NCI-H1417 (cell line): ENCODE measurements at regions not wholly inside any gene's neighbourhood (a gene's known extent, or its start where the extent isn't known, plus 50 kb on each side); places are given as distances from the start of the nearest gene placed in this dataset.
"Not testable (repeated sequence)": the region's sequence is repeated elsewhere in the genome, so short reads cannot be mapped to it uniquely, and the experiment has no call there.

Experiments
- DNase-seq, 3 experiments: peaks; one replicate each; lab custom pipeline; 2025; lab: John Stamatoyannopoulos, UW

GRCh38 chrX:51151734-51152133 lies 180.9 kb upstream of the NUDT10 start:
- no peak for DNase-seq

DNA sequence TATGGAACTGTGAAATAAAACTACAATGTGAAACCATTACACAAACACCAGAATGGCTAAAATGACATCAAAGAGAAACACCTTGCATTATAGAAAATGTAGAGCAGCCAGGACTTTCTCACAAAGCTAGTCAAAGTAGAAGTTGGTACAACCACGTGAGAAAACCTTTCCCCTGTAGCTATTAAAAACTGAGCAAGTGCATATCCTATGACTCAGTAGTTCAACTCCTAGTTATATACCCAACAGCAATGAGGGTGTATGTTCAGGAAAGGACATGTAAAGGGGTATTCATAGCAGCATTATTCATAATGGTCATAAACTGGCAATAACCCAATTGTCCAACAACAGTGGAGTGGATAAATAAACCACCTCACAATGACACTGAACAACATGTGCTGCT lies 177.5 kb upstream of the NUDT10 start:
- no peak for DNase-seq

DNA sequence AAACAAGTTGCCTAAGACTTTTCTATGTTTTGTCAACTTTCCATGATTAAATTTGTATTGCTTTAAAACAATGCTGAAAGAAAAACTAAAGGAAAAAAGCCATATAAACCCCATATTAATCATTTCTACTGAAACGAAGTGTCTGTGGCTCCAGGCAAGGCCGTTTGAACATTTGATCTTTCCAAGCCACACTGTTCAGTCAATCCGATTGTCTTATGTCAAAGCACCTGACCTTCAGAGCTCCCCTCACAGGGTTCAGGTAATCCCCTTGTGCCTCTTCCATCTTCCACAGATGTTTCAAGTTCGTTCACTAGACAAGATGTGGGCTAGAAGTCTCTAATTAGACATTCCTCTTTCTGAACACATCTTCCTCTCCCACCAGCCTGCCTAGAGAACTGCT lies 177.1 kb upstream of the NUDT10 start:
- no peak for DNase-seq

GRCh38 chrX:51158231-51158630 lies 174.4 kb upstream of the NUDT10 start:
- no peak for DNase-seq

DNA sequence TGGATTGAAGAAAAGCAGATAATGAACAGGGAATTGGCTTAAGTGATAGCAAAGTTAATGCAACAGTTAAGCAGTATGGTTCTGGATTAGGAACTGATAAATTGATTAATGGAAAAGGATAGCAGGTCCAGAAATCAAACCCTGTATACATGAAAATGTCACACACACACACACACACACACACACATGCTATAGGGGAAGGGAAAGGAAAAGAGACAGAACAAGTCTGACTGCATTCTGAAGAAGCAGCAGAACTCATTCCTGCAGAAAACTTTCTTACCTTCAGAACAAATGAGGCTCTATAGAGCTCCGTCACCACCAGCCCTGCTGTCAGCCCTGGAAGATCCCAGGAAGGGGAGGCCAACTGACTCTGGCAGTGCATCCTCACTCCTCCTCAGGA lies 173.2 kb upstream of the NUDT10 start:
- DNase-seq = not testable (repeated sequence)

- no peak for DNase-seq
These were observed 168.9 kb upstream of the NUDT10 start for GRCh38 chrX:51163730-51164129.

- not testable (repeated sequence) for DNase-seq
These were observed 154.2 kb upstream of the NUDT10 start for GRCh38 chrX:51178356-51178900.

DNA sequence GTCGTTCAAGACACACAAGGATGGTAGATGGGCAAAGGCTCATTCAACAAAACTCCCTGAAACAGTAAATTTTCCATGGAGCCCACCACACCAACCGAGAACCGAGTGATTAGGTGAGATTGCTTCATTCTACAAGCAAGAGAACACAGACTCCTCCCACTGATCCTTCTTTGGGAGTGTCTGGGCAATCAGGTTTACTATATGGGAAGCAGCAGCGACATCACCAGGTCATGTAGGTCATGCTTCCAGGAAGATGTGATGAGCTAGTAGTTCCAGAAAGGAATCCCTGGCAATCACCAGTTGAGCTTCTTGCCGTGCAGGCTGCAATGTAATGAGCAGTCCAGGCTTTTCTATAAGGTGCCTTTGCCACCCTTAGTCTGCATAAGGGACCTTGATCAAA lies 152.8 kb upstream of the NUDT10 start:
- not testable (repeated sequence) for DNase-seq

- DNase-seq = no peak
These were observed 150.1 kb upstream of the NUDT10 start for GRCh38 chrX:51182545-51182944.

- no peak for DNase-seq
These were observed 140.5 kb upstream of the NUDT10 start for GRCh38 chrX:51192104-51192503.

GRCh38 chrX:51215266-51215665 lies 117.4 kb upstream of the NUDT10 start:
- DNase-seq = no peak

GRCh38 chrX:51215856-51216255 lies 116.8 kb upstream of the NUDT10 start:
- no peak for DNase-seq

DNA sequence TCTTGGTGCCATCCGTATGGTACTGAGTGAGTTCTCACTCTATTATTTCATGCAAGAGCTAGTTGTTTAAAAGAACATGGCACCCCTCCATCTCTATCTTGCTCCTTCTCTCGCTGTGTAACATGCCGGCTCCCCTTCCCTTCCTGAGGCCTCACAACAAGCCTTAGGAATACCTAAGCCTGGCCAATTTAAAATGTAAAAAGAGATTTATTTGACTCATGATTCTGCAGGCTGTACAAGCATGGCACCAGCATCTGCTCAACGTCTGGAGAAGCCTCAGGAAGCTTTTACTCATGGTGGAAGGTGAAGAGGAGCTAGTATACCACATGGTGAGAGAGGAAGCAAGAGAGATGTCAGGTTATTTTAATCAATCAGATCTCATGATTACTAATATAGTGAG lies 90.4 kb upstream of the NUDT10 start:
- DNase-seq = no peak

GRCh38 chrX:51257490-51257889 lies 75.1 kb upstream of the NUDT10 start:
- DNase-seq = no peak

GRCh38 chrX:51262271-51262670 lies 70.4 kb upstream of the NUDT10 start:
- DNase-seq = not testable (repeated sequence)

- DNase-seq = no peak
These were observed 60.0 kb upstream of the NUDT10 start for GRCh38 chrX:51272638-51273037.

GRCh38 chrX:51281758-51282318 lies 50.8 kb upstream of the NUDT10 start:
- no peak for DNase-seq
